ENCODE measurements at regions not wholly inside any gene's neighbourhood (a gene's known extent, or its start where the extent isn't known, plus 50 kb on each side); places are given as distances from the start of the nearest gene placed in this dataset.

- Histone ChIP-seq H3K4me1 (ENCODE audit: control insufficient read depth in 1 of 2, insufficient read depth in 2 of 2, low read length in 2 of 2) (no peaks in the 10 kb centered on the region), H3K36me3 (ENCODE audit: control insufficient read depth in 1 of 2, insufficient read depth in 2 of 2, low read length in 2 of 2) (no peaks in the 10 kb centered on the region), H3K27ac (ENCODE audit: low read depth, low read length) (no peak overlapping the region), H3K4me3 (replicated peaks in 1 of 2; ENCODE audit: low read depth in 1 of 2, low read length in 2 of 2) (no peak overlapping the region), H2AFZ (ENCODE audit: low read depth, low read length, poor library complexity, severe bottlenecking) (no peak overlapping the region), H3K9ac (ENCODE audit: low read length) (no peak overlapping the region), H3K9me3 (ENCODE audit: control insufficient read depth in 1 of 2, insufficient read depth in 1 of 2, low read depth in 1 of 2, low read length in 2 of 2) (peaks cover 5 to 8% of the 10 kb centered on the region in 2 experiments; a peak in 2 of 4 replicates), H3K4me2 (ENCODE audit: low read length) (no peak overlapping the region), H3K9me2 (ENCODE audit: insufficient read depth) (no peaks in the 10 kb centered on the region), H3K27me3 (ENCODE audit: insufficient read depth, low read length) (no peaks in the 10 kb centered on the region), H3K79me2 (ENCODE audit: insufficient read depth, low read length) (no peaks in the 10 kb centered on the region), H4K20me1 (ENCODE audit: insufficient read depth) (no peaks in the 10 kb centered on the region)
- ATAC-seq = no peak
- DNase-seq (ENCODE audit: low read depth, low spot score) = no peak
- POLR2A ChIA-PET = no interaction called here
- RAD21 ChIA-PET (ENCODE audit: low non-redundant PET in 1 of 2, low total read pairs in 2 of 2, uncharacterized antibody in 2 of 2, unreplicated experiment in 2 of 2) = no interaction called here
- TF ChIP-seq EZH2phosphoT487 (IDR thresholded peaks at IDR 0.05; ENCODE audit: borderline replicate concordance) = no peak
- no peak for TF ChIP-seq RAD21 (IDR thresholded peaks at IDR 0.05; ENCODE audit: low read depth)
- no peak for TF ChIP-seq CEBPB (IDR thresholded peaks at IDR 0.05; ENCODE audit: low read depth)
- TF ChIP-seq ATF3 (IDR thresholded peaks at IDR 0.05) = no peak
- no peak for TF ChIP-seq SP1 (IDR thresholded peaks at IDR 0.05; ENCODE audit: low read depth)
- TF ChIP-seq YY1 (IDR thresholded peaks at IDR 0.05; ENCODE audit: extremely low read depth, insufficient replicate concordance, low read depth, low read length) = no peak
- no peak for TF ChIP-seq ELF1 (IDR thresholded peaks at IDR 0.05; ENCODE audit: borderline replicate concordance, low read depth)
- no peak for TF ChIP-seq POLR2A (IDR thresholded peaks at IDR 0.05; ENCODE audit: borderline replicate concordance, extremely low read depth, insufficient read depth, insufficient read length)
- BruUV-seq (replicated peaks) = no TSS peak
- intact Hi-C loops (cut with micrococcal nuclease) = no loop called here
- CTCF ChIA-PET = no interaction called here
Observed at GRCh38 chr11:26898799-26899198, 95.1 kb upstream of the FIBIN start.

- Histone ChIP-seq H3K9ac (ENCODE audit: low read length) (no peak overlapping the region), H3K9me2 (ENCODE audit: insufficient read depth) (no peaks in the 10 kb centered on the region), H3K9me3 (ENCODE audit: control insufficient read depth in 1 of 2, insufficient read depth in 1 of 2, low read depth in 1 of 2, low read length in 2 of 2) (peaks cover 4 to 5% of the 10 kb centered on the region in 2 experiments; a peak in 2 of 4 replicates), H3K4me2 (ENCODE audit: low read length) (no peak overlapping the region), H2AFZ (ENCODE audit: low read depth, low read length, poor library complexity, severe bottlenecking) (no peak overlapping the region), H3K27ac (ENCODE audit: low read depth, low read length) (no peak overlapping the region), H3K27me3 (ENCODE audit: insufficient read depth, low read length) (no peaks in the 10 kb centered on the region), H3K4me1 (ENCODE audit: control insufficient read depth in 1 of 2, insufficient read depth in 2 of 2, low read length in 2 of 2) (no peaks in the 10 kb centered on the region), H3K4me3 (replicated peaks in 1 of 2; ENCODE audit: low read depth in 1 of 2, low read length in 2 of 2) (no peak overlapping the region), H3K79me2 (ENCODE audit: insufficient read depth, low read length) (no peaks in the 10 kb centered on the region), H3K36me3 (ENCODE audit: control insufficient read depth in 1 of 2, insufficient read depth in 2 of 2, low read length in 2 of 2) (no peaks in the 10 kb centered on the region), H4K20me1 (ENCODE audit: insufficient read depth) (no peaks in the 10 kb centered on the region)
- ChIA-PET RAD21 (ENCODE audit: low non-redundant PET in 1 of 2, low total read pairs in 2 of 2, uncharacterized antibody in 2 of 2, unreplicated experiment in 2 of 2) (no interaction called here), CTCF (no interaction called here), POLR2A (no interaction called here)
- ATAC-seq = no peak
- intact Hi-C loops (cut with micrococcal nuclease) = no loop called here
- BruUV-seq (replicated peaks) = no TSS peak
- DNase-seq (ENCODE audit: low read depth, low spot score) = no peak
- TF ChIP-seq ZNF274 (IDR thresholded peaks at IDR 0.05; ENCODE audit: low read depth, low read length) (no peak), YY1 (IDR thresholded peaks at IDR 0.05; ENCODE audit: extremely low read depth, insufficient replicate concordance, low read depth, low read length) (no peak), ELF1 (IDR thresholded peaks at IDR 0.05; ENCODE audit: borderline replicate concordance, low read depth) (no peak), REST (IDR thresholded peaks at IDR 0.05; ENCODE audit: low read depth) (no peak), ZFX (IDR thresholded peaks at IDR 0.05) (no peak), CBX3 (IDR thresholded peaks at IDR 0.05; ENCODE audit: low read depth) (no peak), FOSL1 (IDR thresholded peaks at IDR 0.05; ENCODE audit: low read depth) (no peak), CEBPB (IDR thresholded peaks at IDR 0.05; ENCODE audit: low read depth) (no peak), TCF7L2 (IDR thresholded peaks at IDR 0.05; ENCODE audit: borderline replicate concordance, extremely low read depth, insufficient read depth, insufficient read length) (no peak), EZH2 (IDR thresholded peaks at IDR 0.05) (no peak), JUND (IDR thresholded peaks at IDR 0.05) (no peak), SIN3A (IDR thresholded peaks at IDR 0.05; ENCODE audit: low read depth) (no peak), POLR2A (IDR thresholded peaks at IDR 0.05; ENCODE audit: borderline replicate concordance, extremely low read depth, insufficient read depth, insufficient read length) (no peak), SRF (IDR thresholded peaks at IDR 0.05; ENCODE audit: low read depth) (no peak)
Observed at GRCh38 chr11:26901162-26901561, 92.8 kb upstream of the FIBIN start.

Measured in HCT116 (cell line).